Activated gamma-delta T cell treated with anti-CD3 and anti-CD28 coated beads, Interleukin-2, amount 50 U/mL, for 16 hours (primary cell): ENCODE measurements at regions not wholly inside any gene's neighbourhood (a gene's known extent, or its start where the extent isn't known, plus 50 kb on each side); places are given as distances from the start of the nearest gene placed in this dataset.
"Not testable (repeated sequence)": the region's sequence is repeated elsewhere in the genome, so short reads cannot be mapped to it uniquely, and the experiment has no call there.

Experiments
- DNase-seq: peaks from one replicate; pipeline ENCODE4 v3.0.0-alpha.2; 2020; ENCODE audit warnings: low read depth

- no peak for DNase-seq
These were observed 467.9 kb downstream of the SIPA1L2 start for GRCh38 chr1:232162001-232162400.

DNA sequence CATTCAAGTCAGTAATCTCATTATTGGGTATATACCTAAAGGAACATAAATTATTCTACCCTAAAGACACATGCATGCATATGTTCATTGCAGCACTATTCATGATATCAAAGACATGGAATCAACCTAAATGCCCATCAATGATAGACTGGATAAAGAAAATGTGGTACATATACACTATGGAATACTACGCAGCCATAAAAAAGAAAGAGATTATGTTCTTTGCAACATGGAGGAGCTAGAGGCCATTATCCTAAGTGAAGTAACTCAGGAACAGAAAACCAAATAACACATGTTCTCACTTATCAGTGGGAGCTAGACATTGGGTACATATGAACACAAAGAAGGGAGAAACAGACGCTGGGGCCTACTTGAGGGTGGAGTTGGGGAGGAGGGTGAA, 471.4 kb downstream of the SIPA1L2 start:
- DNase-seq = not testable (repeated sequence)

DNA sequence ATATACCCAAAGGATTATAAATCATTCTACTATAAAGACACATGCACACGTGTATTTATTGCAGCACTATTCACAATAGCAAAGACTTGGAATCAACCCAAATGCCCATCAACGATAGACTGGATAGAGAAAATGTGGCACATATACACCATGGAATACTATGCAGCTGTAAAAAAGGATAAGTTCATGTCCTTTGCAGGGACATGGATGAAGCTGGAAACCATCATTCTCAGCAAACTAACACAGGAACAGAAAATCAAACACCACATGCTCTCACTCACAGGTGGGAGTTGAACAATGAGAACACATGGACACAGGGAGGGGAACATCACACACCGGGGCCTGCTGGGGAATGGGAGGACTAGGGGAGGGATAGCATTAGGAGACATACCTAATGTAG, 473.9 kb downstream of the SIPA1L2 start:
- not testable (repeated sequence) for DNase-seq

DNA sequence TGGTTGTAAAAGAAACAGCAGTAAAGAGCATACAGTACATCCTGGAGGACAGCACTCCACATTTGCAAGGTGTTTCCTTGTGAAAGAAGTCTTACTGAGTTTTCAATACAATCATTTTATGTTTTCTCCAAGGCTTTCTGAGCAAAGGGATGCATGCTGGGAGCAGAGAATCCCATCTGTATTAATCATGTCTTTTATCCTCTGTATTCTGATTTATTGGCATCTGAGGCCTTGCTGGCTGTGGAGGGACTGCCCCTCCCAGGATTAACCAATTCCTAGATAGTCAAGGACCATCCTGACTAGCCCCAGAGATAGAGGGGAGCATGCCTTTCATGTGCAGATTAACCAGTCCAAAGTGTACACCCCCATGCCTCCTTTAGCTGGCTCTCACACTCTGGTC, 476.3 kb downstream of the SIPA1L2 start:
- no peak for DNase-seq

DNA sequence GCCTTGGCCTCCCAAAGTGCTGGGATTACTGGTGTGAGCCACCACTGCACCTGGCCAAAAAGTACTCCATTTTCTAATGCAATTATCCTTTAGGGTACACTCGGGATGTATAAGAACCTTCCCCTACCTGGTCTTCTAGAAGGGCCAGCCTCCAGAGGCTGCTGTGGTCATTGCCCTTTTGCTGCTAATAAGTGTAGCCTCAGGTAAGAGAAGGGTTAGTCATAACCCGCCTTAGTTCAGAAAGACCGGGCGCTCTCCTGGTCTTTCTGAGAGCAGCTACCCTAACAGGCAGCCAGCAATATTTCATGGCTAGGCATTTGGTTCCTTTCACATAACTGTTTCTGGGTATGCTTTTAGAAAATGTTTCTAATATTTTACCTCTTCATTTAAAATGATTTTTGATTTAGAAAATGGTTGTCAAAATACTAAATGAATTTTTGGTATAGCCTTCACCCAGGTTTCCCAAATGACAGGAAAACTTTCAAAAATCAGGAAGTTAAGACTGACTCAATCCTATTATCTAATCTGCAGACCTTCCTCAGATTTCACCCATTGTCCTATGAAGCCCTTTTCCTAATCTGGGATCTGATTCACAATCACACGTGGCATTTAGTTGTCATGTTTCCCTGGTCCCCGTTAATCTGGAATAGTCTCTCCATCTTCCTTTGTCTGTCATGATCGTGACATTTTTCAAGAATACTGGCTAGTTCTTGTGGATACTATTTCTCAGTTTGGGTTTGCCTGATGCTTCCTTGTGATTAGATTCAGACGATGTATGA, 479.0 kb downstream of the SIPA1L2 start:
- no peak for DNase-seq

GRCh38 chr1:232149287-232150201, 480.4 kb downstream of the SIPA1L2 start:
- no peak for DNase-seq

DNA sequence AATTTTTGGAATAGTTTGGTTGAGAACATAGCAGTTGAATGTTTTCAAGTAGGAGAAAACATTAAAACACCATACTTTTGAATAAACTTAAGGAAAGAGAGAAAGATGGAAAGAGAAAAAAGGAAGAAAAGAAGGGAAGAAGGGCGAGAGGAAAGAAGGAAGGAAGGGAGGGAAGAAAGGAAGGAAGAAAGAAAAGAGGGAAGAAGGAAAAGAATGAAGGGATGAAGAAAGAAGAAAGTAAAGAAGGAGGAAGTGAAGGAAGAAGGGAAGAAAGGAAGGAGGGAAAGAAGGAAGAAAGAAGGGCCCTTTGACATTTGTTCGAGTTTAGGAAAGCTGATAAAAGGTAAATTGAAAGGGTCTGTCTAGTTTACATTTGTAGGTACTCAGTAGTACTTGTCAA, 482.7 kb downstream of the SIPA1L2 start:
- no peak for DNase-seq

DNA sequence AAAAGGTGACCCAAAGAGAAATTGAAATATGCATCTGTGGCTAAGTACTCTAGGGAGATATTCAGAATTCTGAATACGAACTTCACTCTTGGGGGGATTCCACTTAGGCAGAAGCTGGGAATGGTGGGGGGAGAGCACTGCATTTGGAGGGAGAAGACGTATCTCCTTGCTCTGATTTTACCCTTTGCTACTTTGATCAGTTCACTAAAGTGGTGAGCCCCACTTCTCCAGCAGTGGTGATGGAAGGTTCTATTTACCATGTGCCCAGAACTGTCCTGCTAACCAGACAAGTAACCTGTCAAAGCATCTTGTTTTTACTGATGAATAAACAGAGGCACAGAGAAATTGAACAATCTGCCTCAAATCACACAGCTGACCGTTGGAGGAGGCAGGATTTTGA, 483.4 kb downstream of the SIPA1L2 start:
- no peak for DNase-seq

- no peak for DNase-seq
These were observed 484.2 kb downstream of the SIPA1L2 start for GRCh38 chr1:232145768-232146167.

DNA sequence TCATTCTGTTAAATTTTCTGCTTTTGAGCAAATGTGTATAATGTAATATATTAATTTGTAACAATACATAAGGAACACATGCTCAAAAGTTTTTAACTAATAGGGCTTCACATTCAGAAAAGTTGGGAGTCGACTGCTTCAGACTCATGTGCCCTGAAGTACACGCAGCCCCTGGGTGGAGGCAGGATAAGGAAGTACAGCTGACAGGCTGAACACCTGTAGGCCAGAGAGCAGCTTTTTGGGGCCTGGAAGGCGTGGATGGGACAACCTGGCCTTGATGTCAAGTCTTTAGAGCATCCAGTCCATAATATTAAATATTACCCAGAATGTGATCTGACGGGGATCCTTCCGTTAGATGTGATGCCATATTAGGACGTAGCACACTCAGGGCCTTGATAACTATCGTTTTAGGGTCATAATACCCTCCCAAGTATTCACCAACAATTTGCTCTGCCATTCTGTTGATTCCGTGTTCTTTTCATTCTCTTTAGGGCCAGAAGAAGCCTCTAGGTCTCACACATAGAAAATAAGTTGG, 485.2 kb downstream of the SIPA1L2 start:
- no peak for DNase-seq

- DNase-seq = no peak
These were observed 486.5 kb downstream of the SIPA1L2 start for GRCh38 chr1:232143315-232143886.

- DNase-seq = no peak
These were observed 487.3 kb downstream of the SIPA1L2 start for GRCh38 chr1:232142403-232143314.

DNA sequence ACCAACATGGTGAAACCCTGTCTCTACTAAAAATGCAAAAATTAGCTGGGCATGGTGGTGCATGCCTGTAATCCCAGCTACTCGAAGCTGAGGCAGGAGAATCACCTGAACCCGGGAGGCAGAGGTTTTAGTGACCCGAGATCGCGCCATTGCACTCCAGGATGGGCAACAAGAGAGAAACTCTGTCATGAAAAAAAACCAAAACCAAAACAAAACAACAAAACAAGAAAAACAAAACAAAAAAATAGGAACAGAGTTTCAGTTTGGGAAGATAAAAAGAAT, 488.8 kb downstream of the SIPA1L2 start:
- DNase-seq = not testable (repeated sequence)

GRCh38 chr1:232140419-232141166, 489.3 kb downstream of the SIPA1L2 start:
- no peak for DNase-seq

DNA sequence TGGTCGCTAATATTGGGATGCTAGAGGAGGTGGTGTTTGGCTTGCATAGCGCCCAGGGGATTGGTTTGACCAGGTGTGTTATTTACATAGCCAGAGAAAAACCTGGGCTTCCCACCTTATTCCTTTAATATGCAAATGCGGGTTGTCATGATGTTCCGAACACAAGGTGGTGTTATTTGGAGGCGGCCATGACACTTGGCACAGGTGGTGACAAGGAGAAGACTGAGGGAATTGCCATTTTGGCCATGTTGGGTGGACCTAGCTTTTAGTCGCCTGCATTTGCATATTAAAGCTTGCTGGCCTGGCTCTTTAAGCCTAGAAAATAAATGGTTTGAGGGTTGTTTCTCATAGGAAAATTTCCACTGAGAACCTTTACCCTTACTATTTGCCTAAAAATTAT, 490.5 kb downstream of the SIPA1L2 start:
- no peak for DNase-seq

- DNase-seq = no peak
These were observed 491.9 kb downstream of the SIPA1L2 start for GRCh38 chr1:232138044-232138443.

GRCh38 chr1:232137066-232137465, 492.9 kb downstream of the SIPA1L2 start:
- DNase-seq = no peak

GRCh38 chr1:232136136-232136535, 493.8 kb downstream of the SIPA1L2 start:
- no peak for DNase-seq

DNA sequence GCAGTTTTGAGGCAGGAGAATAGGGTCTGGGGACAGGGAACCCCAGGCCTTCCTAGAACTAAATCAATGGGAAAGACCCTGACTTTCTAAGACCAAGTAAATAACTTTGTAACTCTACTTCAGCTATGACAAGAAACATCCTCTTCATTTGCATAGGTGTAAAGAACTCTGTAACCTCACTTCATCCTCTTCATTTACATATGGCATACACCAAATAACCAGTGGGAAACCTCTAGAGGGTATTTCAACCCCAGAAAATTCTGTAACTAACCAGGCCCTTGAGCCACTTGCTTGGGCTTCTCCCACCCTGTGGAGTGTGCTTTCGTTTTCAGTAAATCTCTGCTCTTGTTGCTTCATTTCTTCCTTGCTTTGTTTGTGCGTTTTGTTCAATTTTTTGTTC, 495.6 kb downstream of the SIPA1L2 start:
- DNase-seq = no peak

- DNase-seq = no peak
These were observed 497.4 kb downstream of the SIPA1L2 start for GRCh38 chr1:232132572-232132971.
